ENCODE measurements at regions not wholly inside any gene's neighbourhood (a gene's known extent, or its start where the extent isn't known, plus 50 kb on each side); places are given as distances from the start of the nearest gene placed in this dataset.

DNA sequence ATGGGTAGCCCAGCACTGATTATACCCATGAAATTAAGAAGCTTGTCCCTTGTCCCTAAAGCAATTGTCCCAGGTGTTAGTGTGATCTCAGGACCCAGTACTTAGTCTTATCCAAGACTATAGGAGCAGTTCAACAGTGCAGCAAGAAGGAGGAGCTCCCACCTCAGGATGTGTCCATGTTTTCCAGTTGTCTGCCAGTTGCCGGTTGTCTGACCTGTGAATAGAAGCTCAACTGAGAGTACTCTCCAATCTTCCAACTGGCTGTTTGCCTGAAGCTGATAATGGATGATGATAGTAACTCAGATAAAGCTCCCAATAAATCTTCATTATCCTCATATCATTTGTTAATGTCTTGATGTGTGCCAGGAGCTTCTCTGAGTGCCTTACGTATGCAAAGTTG lies 107.2 kb upstream of the HTR2A start:
- DNase-seq (ENCODE audit: low spot score) (no peak), FAIRE-seq (no peak)

- DNase-seq (ENCODE audit: low spot score) (no peak), FAIRE-seq (no peak)
Observed at GRCh38 chr13:47000165-47000564, 103.3 kb upstream of the HTR2A start.

GRCh38 chr13:46996316-46997030 lies 99.6 kb upstream of the HTR2A start:
- FAIRE-seq (no peak), DNase-seq (ENCODE audit: low spot score) (no peak)

DNA sequence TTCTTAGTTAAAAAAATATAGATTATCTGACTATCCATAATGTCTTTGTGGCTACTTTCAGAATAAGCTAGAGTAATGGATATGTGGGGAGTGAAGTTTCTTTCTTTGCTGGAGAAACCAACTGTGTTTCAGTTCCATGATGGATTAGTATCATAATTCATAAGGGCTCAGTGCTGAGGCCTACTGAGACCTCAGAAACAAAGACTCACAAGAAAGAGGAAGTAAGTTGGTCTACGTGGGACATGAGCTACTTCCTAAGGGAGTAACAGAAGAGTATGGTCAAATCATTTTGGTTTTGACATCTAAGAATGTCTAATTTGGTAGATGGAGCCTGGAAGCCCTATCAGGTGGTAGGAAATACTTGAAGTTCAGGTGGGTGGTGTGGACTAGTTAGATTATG lies 99.0 kb upstream of the HTR2A start:
- DNase-seq (ENCODE audit: low spot score), result no peak
- no peak for FAIRE-seq

DNA sequence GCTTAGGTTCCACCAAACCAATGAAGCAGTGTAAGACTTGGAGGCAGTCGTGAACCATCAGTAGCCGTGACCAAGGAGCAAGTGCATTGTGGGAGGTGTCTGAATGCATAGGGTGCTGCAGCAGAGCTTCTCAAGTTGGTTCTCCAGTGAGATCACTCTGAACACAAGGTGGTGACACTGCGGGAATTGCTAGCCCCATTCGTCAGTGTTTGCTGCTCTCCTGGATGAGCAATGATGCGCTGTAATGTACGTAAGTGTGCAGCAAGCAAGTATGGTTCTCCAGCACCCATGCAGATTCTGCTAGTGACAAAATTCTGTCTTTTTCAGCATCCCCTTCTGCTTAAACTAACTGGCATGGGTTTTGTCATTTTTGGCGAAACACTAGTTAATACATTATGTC lies 97.6 kb upstream of the HTR2A start:
- FAIRE-seq, result no peak
- DNase-seq (ENCODE audit: low spot score), result no peak

DNA sequence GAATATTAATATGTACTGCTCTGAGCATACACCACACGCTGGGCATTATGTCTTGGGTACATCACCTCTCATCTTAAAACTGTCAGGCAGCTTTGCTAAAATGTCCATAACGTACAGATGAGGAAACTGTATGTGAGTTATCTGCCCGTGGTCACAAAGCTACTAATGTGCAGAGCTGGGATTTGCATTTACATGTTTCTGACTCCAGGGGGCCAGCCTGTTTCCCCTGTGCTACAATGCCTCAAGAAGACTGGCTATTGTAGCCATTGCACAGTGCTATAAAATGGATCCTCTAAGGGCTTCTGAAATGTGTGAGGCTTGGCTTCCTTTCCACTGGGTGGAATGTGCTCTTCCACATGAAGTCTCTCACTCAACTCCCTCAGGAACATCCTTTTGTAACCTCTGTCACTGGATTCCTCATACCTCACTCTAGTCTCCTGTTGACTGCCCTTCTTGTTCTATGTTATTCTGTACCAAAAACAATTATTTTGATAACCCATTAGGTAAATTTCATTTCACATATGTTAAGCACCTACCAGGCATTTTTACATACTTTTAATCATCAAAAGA lies 95.6 kb upstream of the HTR2A start:
- peak; percentile 4 for DNase-seq (ENCODE audit: low spot score)
- FAIRE-seq, result no peak

DNA sequence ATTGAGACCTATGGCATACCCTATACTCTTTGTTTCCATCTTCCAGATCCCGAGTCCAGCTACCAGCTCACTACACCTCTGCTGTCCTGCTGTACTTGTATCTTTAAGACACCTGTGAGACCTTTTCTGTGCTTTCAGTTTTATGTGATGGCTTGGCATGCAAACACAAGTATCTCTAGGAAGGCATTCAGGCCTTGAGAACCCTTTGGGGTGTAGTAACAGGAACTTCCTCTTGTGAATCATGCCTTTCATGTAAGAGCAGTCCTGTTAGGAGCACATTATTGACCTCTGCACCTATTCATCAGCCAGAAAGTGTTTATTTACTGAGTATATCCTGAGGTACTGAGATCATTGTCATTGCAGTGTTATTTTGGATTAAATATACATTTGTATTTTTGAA lies 87.0 kb upstream of the HTR2A start:
- DNase-seq (ENCODE audit: low spot score) (no peak), FAIRE-seq (no peak)

GRCh38 chr13:46982856-46983582 lies 86.2 kb upstream of the HTR2A start:
- FAIRE-seq, result no peak

DNA sequence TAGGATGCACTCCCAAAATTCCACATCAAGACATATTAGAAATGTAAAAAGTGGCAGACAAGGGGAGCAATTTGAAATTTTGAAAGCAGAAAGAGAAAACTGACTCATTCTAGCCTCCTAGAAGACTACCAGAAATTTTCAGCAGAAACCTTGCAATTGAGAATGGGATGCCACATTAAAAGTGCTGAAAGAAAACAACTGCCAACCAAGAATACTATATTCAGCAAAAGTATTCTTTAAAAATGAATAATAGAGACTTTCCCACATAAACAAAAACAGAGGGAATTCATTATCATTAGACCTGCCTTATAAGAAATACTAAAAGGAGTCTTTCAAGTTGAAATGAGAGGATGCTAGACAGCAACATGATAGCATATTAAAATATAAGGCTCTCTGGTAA lies 78.3 kb upstream of the HTR2A start:
- no peak for DNase-seq (ENCODE audit: low spot score)
- FAIRE-seq, result no peak

More at GRCh38 chr13:46982856-46983582, 86.2 kb upstream of the HTR2A start:
- DNase-seq (ENCODE audit: low spot score), result no peak

GRCh38 chr13:46968450-46968849 lies 71.6 kb upstream of the HTR2A start:
- FAIRE-seq (no peak), DNase-seq (ENCODE audit: low spot score) (no peak)

- DNase-seq (ENCODE audit: low spot score) (no peak), FAIRE-seq (no peak)
Observed at GRCh38 chr13:46964789-46965527, 68.1 kb upstream of the HTR2A start.

DNA sequence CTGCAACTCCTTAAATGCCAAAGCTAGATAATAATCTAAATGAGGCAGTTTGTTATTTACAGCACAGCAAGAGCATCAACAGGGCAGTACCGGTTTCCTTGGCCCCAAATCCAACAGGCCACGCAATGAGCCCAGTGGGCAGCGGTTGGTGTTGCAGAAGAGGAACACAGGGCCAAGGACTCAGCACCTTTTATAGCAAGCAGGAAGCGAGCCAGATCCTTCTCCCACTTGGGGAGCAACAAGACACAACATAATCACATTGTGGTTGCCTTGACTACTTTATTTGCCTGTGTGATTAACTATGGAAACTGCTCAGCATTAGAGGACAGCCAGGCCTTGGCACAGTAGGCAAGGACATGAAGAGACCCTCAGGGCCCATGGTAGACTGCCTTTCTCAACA lies 67.1 kb upstream of the HTR2A start:
- FAIRE-seq (no peak), DNase-seq (ENCODE audit: low spot score) (no peak)

DNA sequence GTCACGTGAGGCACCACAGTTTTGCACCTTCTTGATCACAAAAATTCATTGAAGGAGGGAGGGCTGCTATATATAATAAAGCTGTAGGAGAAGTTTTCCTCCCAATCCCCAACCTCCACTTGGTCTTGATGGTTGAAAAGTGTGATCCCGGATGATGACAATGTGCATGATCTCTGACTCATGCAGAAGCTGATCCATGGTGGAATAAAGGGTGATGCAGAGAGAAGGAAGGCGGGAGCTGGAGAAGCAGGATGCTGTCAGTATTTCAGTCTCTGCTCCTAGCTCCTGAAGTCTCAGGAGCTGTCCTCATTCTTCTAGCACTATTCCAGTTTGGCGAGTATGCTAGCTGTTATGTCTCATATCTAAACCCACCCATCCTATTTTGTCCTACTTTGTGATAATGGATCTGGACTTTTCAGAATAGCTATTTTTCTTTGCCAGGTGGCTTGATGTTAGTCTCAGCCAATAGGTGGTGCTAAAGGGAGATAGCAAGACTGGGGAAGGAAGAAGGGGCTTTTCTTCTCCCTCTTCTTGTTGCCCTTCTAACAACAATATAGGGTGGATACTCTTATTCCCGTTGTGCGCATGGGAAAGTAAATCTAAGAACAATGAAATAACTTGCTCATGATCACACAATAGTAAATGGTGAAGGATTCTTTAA lies 65.6 kb upstream of the HTR2A start:
- no peak for DNase-seq (ENCODE audit: low spot score)
- no peak for FAIRE-seq

- FAIRE-seq (no peak), DNase-seq (ENCODE audit: low spot score) (peak; percentile 69)
Observed at GRCh38 chr13:46961719-46962118, 64.9 kb upstream of the HTR2A start.

GRCh38 chr13:46953941-46954340 lies 57.1 kb upstream of the HTR2A start:
- DNase-seq (ENCODE audit: low spot score) (no peak), FAIRE-seq (no peak)

- DNase-seq (ENCODE audit: low spot score), result no peak
- FAIRE-seq, result no peak
Observed at GRCh38 chr13:46953331-46953730, 56.5 kb upstream of the HTR2A start.

DNA sequence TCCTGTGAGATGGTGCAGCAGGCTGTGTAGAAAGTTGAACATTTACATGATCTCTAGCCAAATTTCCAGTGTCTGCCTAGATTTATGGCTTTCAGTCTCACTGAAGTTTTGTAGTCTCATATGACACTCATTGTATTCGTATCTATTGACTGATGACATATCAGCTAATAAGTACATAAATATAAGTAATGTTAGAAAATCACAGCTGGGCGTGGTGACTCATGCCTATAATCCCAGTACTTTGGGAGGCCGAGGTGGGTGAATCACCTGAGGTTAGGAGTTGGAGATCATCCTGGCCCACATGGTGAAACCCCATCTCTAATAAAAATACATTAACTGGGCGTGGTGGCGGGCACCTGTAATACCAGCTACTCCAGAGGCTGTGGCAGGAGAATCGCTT lies 54.7 kb upstream of the HTR2A start:
- FAIRE-seq, result no peak
- peak; percentile 16 for DNase-seq (ENCODE audit: low spot score)

- DNase-seq (ENCODE audit: low spot score) (no peak), FAIRE-seq (no peak)
Observed at GRCh38 chr13:46949211-46949610, 52.4 kb upstream of the HTR2A start.

DNA sequence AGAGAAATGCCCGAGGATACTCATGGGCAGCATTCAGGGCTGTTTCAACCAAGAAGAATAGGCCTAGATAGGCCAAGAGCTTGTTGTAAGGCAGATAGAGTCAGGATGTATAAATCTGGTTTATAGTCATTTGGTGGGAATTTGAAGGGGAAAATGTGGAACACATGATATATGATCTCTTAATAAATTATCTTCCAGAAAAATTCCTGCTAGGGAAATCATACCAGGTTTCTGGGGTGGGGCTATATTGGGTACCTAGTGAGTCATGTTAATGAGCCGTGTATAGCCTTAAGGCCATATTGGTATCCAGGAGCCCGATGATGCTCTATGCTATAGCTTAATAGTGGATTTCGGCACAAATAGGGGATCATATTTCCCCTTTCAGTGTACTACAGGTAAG lies 51.5 kb upstream of the HTR2A start:
- FAIRE-seq (no peak), DNase-seq (ENCODE audit: low spot score) (no peak)

- FAIRE-seq (no peak), DNase-seq (ENCODE audit: low spot score) (no peak)
Observed at GRCh38 chr13:46947425-46948191, 50.8 kb upstream of the HTR2A start.
